Cardiac septum (tissue), 1 donor: ENCODE measurements at regions not wholly inside any gene's neighbourhood (a gene's known extent, or its start where the extent isn't known, plus 50 kb on each side); places are given as distances from the start of the nearest gene placed in this dataset.
"Not testable (repeated sequence)": the region's sequence is repeated elsewhere in the genome, so short reads cannot be mapped to it uniquely, and the experiment has no call there.

Experiments
- DNase-seq: peaks from one replicate; pipeline ENCODE4 v3.0.0-alpha.2; 2020; ENCODE audit warnings: low spot score
- intact Hi-C: fragments of 100-400 bp; cut with DNase I; formaldehyde crosslinking; loops from one replicate; pipeline ENCODE4 v1.14.0; 2022
- donor health status: DM: no; HTN: no; CAD: no.

DNA sequence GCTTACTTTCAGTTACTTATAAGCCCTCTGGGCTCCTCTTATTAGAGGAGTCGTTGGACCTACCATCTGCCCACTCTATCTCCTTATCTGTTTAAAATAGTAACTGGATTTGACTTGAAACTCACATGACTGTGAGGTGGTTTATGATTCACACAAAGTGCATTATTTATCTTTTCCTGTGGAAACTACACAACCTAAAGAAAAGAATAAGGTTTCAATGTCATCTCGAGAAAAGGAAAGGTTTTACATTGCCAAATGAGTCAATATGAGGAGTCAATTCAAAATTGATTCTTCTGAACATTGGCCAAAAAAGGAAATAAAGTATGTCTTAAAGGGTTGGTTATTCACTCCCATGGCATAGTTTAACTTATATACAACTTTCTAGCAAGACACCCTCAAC is 225.0 kb upstream of the G2E3 start:
- intact Hi-C loops, result no loop called here
- DNase-seq, result no peak

DNA sequence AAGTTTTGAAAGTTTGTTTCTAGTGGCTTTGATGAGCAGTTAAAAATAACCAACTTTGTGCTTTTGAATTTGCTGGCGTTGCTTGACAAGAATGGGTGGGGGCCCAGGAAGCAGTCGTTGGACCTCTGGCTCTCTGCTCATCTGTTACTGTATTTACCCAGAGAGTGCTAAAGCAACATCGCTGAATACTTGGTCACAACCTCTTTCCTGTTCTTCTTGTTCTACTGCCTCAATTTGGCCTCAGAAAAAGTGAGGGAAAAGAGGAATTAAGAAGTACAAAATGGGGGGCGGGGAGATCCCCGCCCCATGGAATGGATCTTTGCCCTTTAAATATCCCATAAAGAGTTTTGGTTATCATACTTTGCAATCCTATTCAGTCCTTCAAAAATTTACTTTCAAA is 221.5 kb upstream of the G2E3 start:
- DNase-seq, result no peak
- intact Hi-C loops, result no loop called here

- no peak for DNase-seq
- intact Hi-C loops, result no loop called here
These were observed 219.6 kb upstream of the G2E3 start for GRCh38 chr14:30339311-30339901.

DNA sequence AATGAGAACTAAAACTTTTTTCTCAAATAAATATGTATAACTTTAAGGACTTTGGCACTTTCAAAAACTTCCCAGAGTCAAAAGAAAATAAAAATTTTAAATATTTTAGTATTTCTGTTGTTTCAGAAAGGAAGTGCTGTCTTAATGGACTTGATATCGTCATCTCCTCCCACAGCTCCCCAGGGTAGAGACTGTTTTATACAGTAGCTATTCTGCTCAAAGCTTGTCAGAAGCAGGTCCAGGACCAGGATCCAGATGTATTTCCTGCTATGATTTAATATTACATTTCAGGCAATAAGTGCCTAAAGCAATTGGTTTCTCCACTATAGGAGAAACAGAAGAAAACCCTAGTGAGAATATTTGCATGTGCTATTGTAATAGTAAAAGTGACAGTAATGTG is 218.5 kb upstream of the G2E3 start:
- intact Hi-C loops, result no loop called here
- DNase-seq, result no peak

- intact Hi-C loops, result no loop called here
- no peak for DNase-seq
These were observed 213.4 kb upstream of the G2E3 start for GRCh38 chr14:30345511-30345910.

- DNase-seq, result no peak
- intact Hi-C loops, result no loop called here
These were observed 210.5 kb upstream of the G2E3 start for GRCh38 chr14:30348445-30348844.

GRCh38 chr14:30349520-30349919 is 209.4 kb upstream of the G2E3 start:
- DNase-seq, result no peak
- intact Hi-C loops, result no loop called here

GRCh38 chr14:30354439-30354838 is 204.5 kb upstream of the G2E3 start:
- DNase-seq, result no peak
- intact Hi-C loops, result no loop called here

DNA sequence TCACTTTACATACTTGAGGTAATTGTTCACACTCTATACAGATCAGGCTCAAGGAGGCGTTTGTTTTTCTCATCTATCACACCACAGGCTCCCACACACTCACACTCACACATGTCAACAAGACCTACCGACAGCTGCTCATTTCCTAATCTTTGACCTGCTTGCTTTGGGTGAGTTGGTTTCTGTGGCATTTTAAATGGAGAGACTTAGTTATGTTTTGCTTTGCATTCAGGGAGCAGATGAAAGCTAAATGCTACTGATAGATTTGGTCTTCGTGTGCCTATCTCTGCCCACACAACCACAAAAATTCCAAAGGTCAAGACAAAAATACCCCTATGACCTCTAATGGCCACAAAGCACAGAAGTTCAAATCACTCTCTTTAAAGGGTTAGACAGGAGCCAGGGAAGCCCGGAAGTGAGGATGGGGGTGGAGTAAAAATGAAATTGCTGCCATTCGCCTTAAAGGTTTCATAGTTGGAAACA is 203.5 kb upstream of the G2E3 start:
- no peak for DNase-seq
- intact Hi-C loops, result no loop called here

DNA sequence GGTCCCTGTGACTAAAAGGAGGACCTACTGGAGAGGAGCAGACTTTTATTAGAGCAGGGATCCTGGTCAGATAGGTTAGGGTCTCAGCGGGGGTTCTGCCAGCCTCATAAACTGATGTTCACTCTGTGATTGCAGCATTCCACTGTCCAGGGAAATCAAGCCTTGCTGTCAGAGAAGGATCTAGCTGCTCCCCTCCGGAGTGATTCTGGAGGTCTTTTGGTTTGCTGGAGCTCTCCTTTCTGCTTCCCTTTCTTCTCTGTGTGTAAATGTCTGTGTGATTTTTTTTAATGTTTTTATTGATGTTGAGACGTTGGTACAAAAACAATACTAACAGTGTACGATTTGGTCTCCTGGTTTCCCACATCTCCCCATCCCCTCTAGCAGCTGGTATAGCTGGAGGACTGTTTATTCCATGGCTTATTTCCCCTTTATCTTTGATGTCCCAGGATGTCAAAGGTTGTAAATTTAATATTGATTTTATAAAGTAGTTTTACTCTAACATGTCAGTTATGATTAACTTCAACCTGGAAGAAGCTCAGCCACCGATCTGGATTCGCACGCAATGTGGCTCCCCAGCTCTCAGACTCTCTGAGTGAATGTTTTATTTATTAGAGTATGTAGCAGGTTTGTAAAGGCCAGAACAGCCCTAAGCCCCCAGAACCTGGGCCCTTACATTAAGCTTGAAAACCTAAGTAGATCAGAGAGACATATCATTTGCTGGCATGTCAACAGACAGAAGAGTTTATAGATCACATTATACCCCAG is 202.3 kb upstream of the G2E3 start:
- no peak for DNase-seq
- intact Hi-C loops, result no loop called here

- DNase-seq, result no peak
- intact Hi-C loops, result no loop called here
These were observed 201.2 kb upstream of the G2E3 start for GRCh38 chr14:30357791-30358190.

GRCh38 chr14:30362369-30363218 is 196.4 kb upstream of the G2E3 start:
- intact Hi-C loops, result no loop called here
- no peak for DNase-seq

DNA sequence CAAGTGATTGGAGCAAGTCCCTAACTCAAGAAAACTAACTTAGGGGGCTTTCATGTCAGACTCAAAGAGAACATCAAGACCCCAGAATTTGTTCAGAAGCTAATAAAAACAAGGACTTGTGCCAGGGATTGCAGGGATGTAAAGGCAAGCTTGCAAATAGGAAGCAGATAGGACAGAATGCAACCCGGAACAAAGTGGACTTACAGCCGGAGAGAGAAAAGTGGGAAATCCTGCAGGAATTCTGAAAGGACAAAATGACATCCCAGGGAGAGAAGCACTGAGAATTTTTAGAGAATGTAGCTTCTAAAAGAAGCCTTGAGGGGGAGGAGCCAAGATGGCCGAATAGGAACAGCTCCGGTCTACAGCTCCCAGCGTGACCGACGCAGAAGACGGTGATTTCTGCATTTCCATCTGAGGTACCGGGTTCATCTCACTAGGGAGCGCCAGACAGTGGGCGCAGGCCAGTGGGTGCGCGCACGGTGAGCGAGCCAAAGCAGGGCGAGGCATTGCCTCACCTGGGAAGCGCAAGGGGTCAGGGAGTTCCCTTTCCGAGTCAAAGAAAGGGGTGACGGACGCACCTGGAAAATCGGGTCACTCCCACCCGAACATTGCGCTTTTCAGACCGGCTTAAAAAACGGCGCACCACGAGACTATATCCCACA is 195.6 kb upstream of the G2E3 start:
- intact Hi-C loops, DNase-seq: not testable (repeated sequence)

DNA sequence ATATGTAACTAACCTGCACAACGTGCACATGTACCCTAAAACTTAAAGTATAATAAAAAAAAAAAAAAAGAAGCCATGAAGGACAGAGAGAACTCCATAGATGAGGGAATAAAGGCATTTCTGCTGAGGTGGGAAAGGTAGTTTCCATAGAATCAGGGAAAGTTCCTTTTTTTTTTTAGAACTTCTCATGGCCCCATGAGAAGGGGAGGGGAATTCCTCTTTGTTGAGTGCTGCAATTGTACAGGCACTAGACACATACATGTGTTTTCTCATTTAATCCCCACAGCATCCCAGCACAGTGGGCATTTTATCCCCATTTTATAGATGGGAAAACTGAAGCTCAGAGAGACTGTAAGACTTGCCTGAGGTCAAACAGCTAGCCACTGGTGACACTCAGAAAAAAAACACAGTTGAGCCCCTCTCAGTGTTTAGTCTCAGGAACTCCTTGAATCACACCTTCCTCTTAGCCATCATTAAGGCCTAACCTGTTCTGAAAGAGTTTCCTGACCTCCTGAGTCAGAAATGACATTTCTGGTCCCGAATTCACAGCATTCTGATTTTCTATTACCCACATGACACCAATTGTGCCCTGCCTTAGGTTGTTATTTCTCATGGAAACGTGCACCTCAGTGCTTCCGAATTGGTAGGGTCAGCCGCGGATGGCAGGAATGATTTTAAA is 189.3 kb upstream of the G2E3 start:
- no peak for DNase-seq
- intact Hi-C loops, result loop anchor here (10.0 kb wide), 1 partner anchor 155 kb away; no protein-coding TSS in a partner anchor

- no peak for DNase-seq
- intact Hi-C loops, result loop anchor here (10.0 kb wide), 1 partner anchor 152 kb away; no protein-coding TSS in a partner anchor
These were observed 185.9 kb upstream of the G2E3 start for GRCh38 chr14:30373053-30373452.

GRCh38 chr14:30373526-30373925 is 185.4 kb upstream of the G2E3 start:
- intact Hi-C loops, result loop anchor here (10.0 kb wide), 1 partner anchor 151 kb away; no protein-coding TSS in a partner anchor
- no peak for DNase-seq

GRCh38 chr14:30375296-30375892 is 183.6 kb upstream of the G2E3 start:
- DNase-seq, result no peak
- intact Hi-C loops, result loop anchor here (10.0 kb wide), 1 partner anchor 149 kb away; no protein-coding TSS in a partner anchor

- no peak for DNase-seq
- intact Hi-C loops, result no loop called here
These were observed 177.0 kb upstream of the G2E3 start for GRCh38 chr14:30381861-30382480.
